Left cardiac atrium (tissue), 4 donors: ENCODE measurements at regions not wholly inside any gene's neighbourhood (a gene's known extent, or its start where the extent isn't known, plus 50 kb on each side); places are given as distances from the start of the nearest gene placed in this dataset.
A peak's percentile ranks its signal among the peaks of the same experiment; 100 is the strongest.

Experiments used
- ATAC-seq, 2 donors: fragments of 200-7000 bp; cut with Tn5 transposase; one replicate each; pipeline ENCODE4 v1.9.1; 2020; ENCODE audit warnings: mild to moderate bottlenecking in 2 of 2, moderate library complexity in 2 of 2
- DNase-seq: peaks from one replicate; pipeline ENCODE4 v3.0.0-alpha.2; 2020
- intact Hi-C, 2 donors: fragments of 100-400 bp; cut with DNase I; formaldehyde crosslinking; loops; one replicate each; pipeline versions ENCODE4 v1.14.1 to v1.15.1; 2022 to 2023
- donor health status: DM: no; HTN: yes; CAD: no.
- donor health status: DM: no; HTN: yes; CAD: no; lungs with severe emphysema.
- donor health status: DM: yes; HTN: yes; CAD: no.
- donor health status: Dilated cardiomyopathy.

DNA sequence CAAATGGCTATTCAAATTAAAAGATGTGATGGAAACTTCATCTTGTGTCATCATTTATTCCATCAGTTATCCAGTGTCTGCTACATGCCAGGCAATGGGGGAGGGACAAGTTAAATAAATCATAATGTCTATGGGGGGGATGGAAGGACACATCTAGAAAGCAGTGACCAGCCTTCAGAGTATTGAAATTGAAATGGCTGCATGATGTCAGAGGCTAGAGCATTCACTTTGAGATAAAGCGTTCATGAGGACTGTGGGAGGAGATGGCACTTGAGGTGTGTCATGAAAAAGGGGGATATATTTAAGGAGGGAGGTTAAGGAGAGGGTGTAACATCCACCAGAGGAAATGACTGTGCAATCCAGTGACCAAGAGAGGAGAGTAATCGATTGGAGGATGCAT is 50.6 kb downstream of the SLIT2 start:
- intact Hi-C loops: no loop called here
- DNase-seq (no peak), ATAC-seq (no peak)

DNA sequence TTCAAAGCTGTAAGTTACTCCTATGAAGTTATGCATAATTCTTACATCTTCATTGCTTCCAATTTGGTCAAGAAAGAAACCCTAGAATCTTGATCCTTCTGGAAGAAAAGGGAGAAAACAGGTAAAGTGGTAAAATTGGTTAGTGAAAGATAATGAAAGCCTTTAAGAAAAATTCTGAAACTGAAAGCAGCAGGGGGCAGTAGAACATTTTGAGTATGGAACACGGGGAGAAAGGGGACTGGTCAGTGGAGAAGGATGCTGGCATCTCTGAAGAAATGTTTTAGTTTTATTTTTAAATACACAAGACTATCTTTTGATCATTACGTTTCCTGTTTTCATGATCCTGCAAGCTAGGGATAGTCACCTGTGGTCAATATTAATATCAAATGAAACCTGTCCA is 54.3 kb downstream of the SLIT2 start:
- DNase-seq (no peak), ATAC-seq (no peak)
- intact Hi-C loops: no loop called here

DNA sequence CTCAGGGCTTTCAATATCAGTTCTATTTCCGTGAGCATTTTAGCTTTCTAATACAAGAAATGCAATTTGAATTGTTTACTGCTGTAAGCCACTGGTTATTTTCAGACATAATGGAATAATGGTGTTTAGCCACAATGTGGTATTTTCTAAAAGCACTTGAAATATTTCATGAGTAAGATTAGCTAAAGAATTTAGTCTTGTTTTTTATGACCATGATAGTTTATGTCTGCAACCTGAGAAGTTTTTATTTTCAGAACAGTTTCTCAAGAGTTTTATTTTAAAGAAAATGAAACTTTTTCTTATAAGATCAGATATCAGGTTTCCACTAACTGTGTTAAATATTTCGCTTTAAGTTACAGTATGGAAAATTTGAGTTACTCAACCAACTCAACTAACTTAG is 60.2 kb downstream of the SLIT2 start:
- DNase-seq: no peak
- intact Hi-C loops: no loop called here

DNA sequence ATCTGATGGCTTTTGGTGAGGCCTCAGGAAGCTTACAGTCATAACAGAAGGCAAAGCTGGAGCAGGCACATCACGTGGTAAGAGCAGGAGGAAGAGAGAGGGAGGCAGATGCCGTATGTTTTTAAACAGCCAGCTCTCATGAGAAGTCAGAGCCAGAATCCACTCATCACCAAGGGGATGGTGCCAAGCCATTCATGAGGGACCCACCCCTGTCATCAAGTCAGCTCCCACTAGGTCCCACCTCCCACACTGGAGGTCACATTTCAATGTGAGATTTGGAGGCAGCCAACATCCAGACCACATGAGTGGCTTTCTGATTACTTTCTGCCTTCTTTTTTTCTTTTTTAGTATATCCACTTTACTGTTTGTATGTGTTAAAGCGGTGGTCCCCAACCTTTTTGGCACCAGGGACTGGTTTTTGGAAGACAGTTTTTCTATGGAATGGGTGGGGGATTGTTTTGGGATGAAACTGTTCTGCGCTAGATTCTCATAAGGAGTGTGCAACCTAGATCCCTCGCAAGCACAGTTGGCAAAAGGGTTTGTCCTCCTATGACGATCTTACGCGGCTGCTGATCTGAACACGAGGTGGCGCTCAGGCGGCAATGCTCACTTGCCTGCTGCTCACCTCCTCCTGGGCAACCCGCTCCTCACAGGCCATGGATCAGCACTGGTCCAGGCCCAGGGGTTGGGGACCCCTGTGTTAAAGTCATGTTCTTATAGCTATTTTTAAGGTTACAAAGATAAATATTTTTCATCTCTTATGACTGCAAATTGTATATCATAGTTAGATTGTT is 61.7 kb downstream of the SLIT2 start:
- intact Hi-C loops: no loop called here
- ATAC-seq (peak in 1 of 2 donors; percentile 30), DNase-seq (peak; percentile 25)

More for the DNA sequence above, 60.2 kb downstream of the SLIT2 start:
- no peak for ATAC-seq

DNA sequence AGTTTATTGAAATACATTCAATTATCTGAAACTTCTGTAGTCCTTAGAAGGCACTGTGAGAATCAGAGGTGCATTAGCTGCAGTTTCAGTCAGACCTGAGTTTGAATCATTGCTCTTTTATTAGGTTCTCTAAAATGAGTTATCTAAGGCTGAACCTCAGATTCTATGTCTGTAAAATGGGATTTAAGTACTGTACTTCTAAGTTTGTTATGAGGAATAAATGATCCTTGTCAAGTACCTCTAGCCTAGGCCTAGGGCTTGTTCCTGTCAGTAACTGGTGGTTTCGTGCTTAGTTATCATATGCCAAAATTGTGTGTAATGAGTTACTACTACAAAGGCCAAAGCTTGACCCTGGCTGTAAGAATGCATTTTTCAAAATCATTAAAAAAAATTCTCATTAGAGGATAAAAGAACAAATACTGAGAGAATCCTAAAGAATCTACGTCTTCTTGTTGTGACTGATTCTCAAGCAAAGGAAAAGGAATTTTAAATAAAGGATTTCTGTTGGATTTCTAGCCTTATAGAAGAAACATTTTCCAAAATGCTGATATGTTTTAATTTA is 65.8 kb downstream of the SLIT2 start:
- ATAC-seq (no peak), DNase-seq (no peak)
- intact Hi-C loops: no loop called here

DNA sequence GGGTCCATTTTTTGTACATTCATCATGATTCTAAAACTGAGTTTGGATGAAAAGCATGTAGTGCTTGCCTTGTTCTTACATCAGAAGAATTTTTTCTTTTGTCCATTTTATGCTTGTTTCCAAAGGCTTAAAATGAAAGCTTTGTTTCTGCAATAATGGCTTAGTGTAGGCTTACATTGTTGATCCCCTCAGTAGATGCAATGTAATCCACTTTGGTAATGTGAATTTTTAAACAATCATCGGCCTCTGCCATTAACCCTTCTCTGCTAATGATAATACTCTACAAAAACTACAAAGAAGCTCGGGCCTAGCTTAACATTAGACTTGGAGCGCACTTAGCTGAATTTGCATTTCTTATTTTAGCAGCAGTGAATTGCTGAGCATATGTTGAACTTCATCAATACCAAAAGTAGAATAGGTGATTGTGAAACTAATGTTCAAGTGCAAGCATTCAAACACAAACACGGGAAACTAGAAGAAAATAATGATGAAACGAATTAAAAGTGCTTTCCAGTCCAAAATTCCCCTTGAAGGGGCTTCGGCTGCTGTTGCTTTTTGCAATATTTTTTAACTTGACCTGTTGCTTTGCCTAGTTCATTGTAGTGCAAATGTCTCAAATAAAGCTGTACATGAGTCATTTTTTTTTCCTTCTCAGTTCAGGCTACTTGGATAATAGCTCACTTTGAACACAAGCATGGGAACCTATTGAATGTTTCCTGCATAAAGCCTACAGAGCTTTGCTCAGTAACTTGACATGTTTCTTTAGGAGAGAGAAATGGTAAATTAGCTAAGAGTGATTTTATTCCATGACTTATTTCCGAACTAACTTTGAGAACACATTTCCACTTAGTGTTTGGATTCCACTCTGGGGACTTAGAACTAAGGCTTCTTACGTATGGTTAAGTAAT is 66.5 kb downstream of the SLIT2 start:
- intact Hi-C loops: no loop called here
- DNase-seq (no peak), ATAC-seq (no peak)

DNA sequence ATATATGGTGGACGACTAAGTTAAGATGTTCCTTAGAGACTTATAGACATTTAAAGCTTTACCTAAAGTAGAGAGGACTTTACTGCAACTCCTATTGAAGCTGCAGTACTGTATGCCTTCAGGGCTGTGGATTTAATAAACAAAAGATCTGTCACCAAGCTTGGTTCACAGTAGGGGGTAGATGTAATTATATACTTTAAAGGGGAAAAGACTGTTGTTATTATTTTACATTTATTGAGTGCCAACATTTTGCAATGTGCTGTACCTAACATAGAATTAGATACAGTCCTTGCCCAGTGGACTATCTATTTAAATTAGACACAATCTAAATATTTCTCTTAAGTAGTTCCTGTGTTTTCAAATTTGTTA is 67.2 kb downstream of the SLIT2 start:
- no peak for ATAC-seq
- no peak for DNase-seq
- intact Hi-C loops: no loop called here

DNA sequence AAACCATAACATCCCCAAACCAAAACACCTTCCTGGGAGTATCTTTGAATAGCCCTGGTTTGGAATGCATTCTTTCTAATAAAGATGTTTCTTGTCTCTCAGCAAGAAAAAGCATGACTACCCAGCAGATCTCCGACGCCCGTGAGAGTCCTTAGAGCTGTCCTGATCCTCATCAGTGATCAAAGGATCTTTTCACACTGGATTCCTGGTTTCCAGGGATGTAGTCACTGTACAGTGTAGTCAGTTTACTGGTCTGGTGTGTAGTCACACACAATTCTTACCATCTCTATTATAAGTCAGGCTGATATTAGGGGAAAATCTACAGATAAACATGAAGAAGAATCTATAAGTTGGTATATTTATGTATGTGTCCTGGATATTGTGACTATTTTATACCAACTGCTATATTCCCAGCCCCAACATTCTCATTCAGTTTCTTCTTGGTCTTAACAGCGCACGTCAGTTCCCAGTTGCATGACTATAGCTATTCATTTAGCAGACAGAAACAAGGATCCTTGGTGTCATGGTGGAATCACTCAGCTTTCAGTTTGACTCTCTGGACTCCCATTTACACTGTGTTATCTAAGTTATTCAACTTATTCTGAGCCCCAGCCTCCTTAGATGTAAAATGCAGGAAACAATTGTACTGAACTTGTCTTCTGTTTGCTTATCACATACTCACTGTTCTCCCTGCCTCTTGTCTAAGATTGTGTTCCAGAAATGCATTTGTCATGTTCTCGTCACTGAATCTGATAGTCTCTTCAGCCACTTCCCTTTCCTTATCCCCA is 68.3 kb downstream of the SLIT2 start:
- DNase-seq: no peak
- no peak for ATAC-seq
- intact Hi-C loops: no loop called here

DNA sequence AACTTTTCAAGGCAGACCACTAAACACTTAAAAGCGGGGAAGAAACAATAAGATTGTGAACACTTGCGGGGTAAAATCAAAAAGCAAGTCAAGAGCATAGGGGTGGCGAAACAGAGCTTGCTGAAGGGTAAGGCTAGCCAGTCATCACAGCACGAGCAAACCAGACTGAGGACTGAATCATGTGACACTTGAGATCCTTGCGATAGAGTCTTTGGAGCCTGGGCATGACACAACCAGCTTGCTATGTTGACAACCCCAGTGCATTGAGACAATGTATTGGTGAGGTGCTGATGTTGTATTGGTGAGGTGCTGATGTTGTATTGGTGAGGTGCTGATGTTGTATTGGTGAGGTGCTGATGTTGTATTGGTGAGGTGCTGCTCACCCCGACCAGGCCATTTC is 72.3 kb downstream of the SLIT2 start:
- DNase-seq (no peak), ATAC-seq (no peak)
- intact Hi-C loops: no loop called here

DNA sequence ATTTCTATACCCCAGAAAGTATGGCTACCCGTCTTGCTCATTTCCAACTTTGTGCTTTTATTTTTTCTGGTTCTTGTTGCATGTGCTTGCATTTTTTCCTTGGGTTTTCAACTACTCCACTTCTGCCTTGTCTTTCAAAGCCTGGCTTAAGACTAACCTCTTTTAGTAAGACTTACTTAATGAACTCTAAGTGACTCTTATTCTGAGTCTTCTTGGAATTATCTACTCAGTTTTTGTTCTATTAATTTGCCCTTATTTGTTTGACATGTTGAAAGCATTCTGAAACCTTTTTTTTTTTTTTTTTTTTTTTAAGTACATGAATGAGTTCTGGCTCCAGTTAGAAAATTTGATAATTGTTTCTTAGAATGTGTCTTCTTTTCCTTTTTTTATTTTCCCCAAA is 74.8 kb downstream of the SLIT2 start:
- intact Hi-C loops: no loop called here
- no peak for DNase-seq
- ATAC-seq: no peak

DNA sequence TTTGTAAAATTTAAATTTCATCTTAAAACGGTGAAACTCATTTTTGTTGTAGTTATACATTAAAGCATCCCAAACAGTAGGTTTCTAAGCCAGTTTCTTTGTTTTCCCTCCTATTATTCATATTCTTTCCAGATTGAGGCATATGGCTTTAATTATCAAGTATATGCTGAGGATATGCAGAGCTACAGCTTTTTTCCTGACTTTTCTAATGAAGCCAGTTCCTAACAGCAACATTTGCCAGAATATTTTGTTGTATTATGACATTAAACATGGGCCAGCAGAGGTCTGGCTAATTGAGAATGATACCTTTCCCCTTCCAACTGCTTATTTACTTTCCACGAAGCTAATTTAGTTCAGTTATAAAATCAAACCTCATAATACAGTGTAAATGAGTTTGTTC is 75.3 kb downstream of the SLIT2 start:
- intact Hi-C loops: no loop called here
- ATAC-seq: no peak

DNA sequence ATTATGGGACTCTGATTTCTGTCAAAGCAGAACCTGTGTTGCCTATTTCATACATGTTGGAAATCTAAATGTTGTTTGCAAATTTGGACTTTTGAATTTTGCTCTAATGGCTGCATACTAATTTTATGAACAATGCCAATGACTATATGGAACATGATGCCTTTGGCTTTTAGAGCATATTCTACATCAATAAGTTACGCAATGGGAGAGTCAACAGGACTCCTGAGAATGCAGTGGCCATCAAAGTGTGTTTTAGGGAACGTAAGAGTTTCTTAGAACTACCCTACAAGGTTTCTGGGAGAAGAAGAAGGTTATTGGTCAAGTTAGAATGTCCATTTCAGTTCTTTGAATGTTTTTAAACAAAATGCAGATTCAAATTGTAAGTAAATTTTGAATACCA is 76.1 kb downstream of the SLIT2 start:
- intact Hi-C loops: no loop called here
- DNase-seq: no peak
- ATAC-seq: no peak

More for the DNA sequence above, 75.3 kb downstream of the SLIT2 start:
- no peak for DNase-seq

DNA sequence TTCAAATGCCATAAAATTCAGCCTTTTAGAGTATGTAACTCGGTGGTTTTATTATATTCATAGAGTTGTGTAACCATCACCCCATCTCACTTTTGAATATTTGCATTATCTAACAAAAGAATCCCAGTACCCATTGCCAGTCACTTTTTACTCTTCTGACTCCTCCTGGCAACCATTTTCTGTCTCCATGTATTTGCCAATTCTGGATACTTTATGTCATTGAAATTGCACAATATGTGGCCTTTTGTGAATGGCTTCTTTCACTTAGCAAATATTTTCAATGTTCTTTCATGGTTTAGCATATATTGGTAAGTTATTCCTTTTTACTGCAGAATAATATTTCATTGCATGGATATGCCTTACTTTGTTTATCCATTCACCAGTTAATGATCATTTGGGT is 79.9 kb downstream of the SLIT2 start:
- DNase-seq (no peak), ATAC-seq (no peak)
- intact Hi-C loops: no loop called here

DNA sequence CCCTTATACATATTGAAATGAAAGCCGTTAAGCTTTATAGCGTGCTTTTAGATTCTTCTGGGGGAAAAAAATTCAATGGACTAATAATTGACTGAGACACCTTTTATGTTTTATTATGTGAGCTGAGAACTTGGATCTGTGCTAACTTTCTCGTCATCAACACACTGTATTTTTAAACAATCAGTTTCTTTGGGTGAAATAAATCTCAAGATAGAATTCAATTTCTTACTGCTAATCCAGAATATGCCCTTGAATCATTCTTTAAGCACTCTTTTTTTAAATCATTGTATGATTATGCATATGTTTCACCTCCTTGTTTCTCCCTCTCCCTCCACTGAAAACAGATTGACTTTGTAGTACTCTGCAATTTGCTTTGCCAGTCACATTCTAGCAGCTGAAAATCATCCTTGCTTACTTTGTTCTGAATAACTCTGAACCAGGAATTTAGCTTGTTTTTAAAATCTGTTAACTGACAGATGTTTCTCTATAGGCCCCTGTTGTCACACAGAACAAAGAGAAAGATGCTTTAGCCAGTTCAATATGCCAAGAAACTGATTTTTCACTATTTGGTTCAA is 81.5 kb downstream of the SLIT2 start:
- ATAC-seq (no peak), DNase-seq (no peak)
- intact Hi-C loops: no loop called here

DNA sequence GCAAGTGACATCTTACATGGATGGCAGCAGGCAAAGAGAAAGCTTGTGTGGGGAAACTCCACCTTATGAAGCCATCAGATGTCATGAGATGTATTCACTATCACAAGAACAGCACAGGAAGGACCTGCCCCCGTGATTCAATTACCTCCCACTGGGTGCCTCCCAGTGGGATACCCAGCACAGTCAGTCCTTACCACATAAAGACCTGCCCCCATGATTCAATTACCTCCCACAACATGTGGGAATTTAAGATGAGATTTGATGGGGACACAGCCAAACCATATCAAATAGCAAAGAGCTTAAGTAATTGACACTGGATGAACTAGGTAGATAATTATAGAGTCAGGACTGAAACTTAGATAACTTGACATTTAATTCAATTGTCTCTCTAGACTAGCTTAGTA is 85.6 kb downstream of the SLIT2 start:
- intact Hi-C loops: no loop called here
- no peak for ATAC-seq
- no peak for DNase-seq

DNA sequence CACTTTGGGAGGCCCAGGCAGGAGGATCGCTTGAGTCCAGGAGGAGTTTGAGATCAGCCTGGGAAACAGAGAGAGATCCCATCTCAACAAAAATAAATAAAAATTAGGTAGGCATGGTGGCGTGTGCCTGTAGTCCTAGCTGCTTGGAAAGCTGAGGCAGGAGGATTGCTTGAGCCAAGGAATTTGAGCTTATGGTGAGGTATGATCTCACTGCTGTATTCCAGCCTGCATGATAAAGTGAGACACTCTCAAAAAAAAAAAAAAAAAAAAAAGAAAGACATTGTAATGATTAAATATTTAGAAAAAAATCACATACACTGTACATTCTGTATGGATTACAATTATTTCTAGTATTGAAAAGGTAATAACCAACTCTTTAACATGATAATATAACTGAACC is 87.1 kb downstream of the SLIT2 start:
- DNase-seq (no peak), ATAC-seq (no peak)
- intact Hi-C loops: no loop called here

DNA sequence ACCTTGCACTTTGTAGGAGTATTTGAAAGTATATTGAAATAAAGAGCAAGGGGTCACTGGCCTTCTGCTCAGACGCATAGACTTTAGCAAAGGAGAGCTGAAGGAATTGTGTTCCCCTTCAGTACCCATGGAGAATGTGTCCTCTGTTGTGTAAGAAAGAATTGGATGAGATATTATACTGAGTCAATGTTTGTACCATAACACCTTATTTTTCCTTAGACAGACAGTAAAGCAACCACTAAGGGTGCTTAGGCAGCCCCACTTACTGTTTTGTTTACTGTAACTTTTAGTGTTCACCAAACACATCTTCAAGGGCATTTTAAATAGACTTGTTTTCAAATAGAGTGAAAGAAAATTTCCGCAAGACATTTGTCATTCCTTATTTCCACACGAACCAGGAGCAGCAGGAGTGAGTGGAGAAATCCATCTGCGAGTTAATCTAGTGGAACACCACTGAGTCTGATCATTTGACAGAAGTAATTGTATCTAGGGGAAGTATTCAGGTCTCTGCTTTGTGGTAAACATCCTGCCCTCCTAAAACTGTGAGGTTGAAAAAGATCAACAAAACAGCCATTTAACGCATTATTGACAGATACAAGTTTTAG is 89.5 kb downstream of the SLIT2 start:
- no peak for ATAC-seq

DNA sequence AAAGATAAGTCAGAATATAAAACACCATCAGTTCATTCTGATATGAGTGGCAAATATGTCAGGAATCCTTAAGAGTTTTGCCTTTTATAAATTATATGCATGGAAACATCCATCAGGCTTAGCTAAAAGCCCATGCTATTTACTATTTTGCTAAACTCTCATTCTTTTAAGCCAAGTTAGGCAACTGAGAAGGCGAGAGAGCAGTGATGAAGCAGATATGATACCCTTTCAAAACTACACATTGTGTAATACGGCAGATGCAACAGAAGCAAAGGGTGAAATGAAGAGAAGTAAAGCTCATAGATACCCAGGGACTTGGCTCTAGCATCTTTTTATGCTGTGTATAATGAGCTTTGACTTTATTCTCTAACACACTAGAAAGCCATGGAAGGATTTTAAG is 95.8 kb downstream of the SLIT2 start:
- ATAC-seq: no peak
- no peak for DNase-seq
- intact Hi-C loops: no loop called here

More for the DNA sequence above, 89.5 kb downstream of the SLIT2 start:
- DNase-seq: no peak
- intact Hi-C loops: no loop called here

DNA sequence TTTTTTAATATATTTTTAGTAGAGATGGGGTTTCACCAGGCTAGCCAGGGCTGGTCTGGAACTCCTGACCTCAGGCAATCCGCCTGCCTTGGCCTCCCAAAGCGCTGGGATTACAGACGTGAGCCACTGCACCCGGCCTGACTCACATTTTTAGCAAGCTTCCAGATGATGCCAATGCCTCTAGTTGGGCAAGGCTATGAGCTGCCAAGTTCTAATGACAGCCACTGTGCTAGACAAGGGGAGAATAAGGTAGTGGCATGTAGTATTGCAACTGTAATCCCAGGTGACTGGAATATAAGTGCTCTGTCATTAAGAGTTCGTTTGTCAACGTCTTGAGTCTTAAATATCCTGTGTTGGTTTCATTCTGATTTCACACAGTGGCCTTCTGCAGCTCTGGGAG is 96.7 kb downstream of the SLIT2 start:
- ATAC-seq: no peak
- intact Hi-C loops: no loop called here
- DNase-seq: no peak
